ENCODE measurements at regions not wholly inside any gene's neighbourhood (a gene's known extent, or its start where the extent isn't known, plus 50 kb on each side); places are given as distances from the start of the nearest gene placed in this dataset.

DNA sequence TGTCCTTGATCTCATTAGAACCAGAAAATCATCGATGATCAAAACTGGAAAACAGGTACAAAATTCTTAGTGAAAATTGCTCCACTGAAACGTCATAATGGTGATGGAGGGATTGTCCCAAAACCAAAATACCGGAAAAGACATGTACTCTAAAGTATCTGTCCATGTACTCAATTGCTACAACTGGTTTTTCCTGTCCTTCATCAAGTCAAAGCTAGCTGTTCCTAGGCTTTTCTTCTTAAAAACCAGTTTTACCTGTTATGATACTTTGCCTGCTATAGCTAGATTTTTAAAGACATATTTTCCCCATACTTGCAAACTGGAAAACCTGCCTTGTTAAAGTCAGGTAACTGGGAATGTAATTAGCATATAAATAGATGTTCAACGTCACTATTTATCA lies 50.5 kb upstream of the LRRC1 start:
- peaks cover 20% of the 10 kb centered on the region for H3F3A ChIP-seq (ENCODE audit: insufficient read depth, low read depth)
- no peak overlapping the region for H3K4me3 ChIP-seq
- BruUV-seq (replicated peaks) = no TSS peak
- H3K79me2 ChIP-seq (ENCODE audit: low read depth) = no peaks in the 10 kb centered on the region
- H4K20me1 ChIP-seq (ENCODE audit: insufficient read depth) = no peaks in the 10 kb centered on the region
- H3K4me2 ChIP-seq = peak overlapping the region; percentile 48
- H3K9me3 ChIP-seq (ENCODE audit: insufficient read depth, low read depth) = no peaks in the 10 kb centered on the region
- peak overlapping the region; percentile 63 for H3K27ac ChIP-seq
- ChIA-PET CTCF (interaction anchor here (0.7 kb wide), 2 partner anchors 9 to 211 kb away, joined by 3 to 5 read pairs; no protein-coding TSS in a partner anchor), POLR2A (ENCODE audit: unreplicated experiment) (interaction anchor here (0.6 to 0.7 kb wide), 2 partner anchors 10 to 231 kb away, joined by 3 to 7 read pairs; no protein-coding TSS in a partner anchor)
- no peaks in the 10 kb centered on the region for H3K36me3 ChIP-seq (ENCODE audit: low read depth)
- no peaks in the 10 kb centered on the region for H3K27me3 ChIP-seq (ENCODE audit: insufficient read depth, low read depth)
- H2AFZ ChIP-seq = no peak overlapping the region
- intact Hi-C loops (cut with micrococcal nuclease; ENCODE audit: unreplicated experiment) = loop anchor here (1.0 kb wide), 1 partner anchor 183 kb away; no protein-coding TSS in a partner anchor
- DNase-seq = peak in 1 of 2 experiments; percentile 95
- H3K9me2 ChIP-seq (ENCODE audit: insufficient read depth) = no peaks in the 10 kb centered on the region
- H3K4me1 ChIP-seq (replicated peaks; ENCODE audit: insufficient read depth) = peaks cover 36% of the 10 kb centered on the region
- TF ChIP-seq, protein P1, sequence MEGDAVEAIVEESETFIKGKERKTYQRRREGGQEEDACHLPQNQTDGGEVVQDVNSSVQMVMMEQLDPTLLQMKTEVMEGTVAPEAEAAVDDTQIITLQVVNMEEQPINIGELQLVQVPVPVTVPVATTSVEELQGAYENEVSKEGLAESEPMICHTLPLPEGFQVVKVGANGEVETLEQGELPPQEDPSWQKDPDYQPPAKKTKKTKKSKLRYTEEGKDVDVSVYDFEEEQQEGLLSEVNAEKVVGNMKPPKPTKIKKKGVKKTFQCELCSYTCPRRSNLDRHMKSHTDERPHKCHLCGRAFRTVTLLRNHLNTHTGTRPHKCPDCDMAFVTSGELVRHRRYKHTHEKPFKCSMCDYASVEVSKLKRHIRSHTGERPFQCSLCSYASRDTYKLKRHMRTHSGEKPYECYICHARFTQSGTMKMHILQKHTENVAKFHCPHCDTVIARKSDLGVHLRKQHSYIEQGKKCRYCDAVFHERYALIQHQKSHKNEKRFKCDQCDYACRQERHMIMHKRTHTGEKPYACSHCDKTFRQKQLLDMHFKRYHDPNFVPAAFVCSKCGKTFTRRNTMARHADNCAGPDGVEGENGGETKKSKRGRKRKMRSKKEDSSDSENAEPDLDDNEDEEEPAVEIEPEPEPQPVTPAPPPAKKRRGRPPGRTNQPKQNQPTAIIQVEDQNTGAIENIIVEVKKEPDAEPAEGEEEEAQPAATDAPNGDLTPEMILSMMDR (conservative IDR thresholded peaks at IDR 0.05) = no peak

DNA sequence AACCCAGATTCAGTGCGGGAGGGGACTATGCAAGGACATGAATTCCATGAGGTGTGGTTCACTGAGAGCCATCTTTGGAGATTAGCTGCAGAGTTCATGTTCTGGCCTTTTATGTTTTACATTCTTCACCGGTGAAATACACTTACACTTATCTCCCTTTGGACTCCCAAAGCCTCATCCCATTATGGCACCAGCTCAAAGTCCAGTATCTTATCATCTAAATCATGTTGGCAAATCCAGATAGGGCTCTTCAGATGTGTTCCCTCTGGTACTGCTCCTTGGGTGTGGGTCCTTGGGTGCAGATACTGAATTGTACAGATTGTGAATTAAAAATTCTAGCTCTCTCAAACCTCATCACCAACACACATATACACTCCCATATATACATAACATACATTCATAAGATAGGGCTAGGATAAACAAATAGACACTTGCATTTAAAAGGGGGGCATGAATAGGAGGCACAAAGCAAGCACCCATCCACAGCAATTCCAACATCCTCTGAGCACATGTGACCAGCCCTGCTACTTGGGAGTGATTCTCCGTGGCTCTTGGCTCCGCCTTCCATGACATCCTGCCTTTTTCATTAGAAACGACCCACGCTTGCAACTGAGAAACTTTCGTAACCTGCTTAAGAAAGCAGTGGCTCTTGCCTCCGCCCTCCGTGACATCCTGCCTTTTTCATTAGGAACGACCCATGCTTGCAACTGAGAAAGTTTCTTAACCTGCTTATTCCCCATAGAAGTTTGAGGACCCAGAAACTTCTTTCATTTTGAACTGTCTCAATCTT lies 53.6 kb upstream of the LRRC1 start:
- Histone ChIP-seq H3K36me3 (ENCODE audit: low read depth) (no peaks in the 10 kb centered on the region), H4K20me1 (ENCODE audit: insufficient read depth) (no peaks in the 10 kb centered on the region), H3K79me2 (ENCODE audit: low read depth) (no peaks in the 10 kb centered on the region), H3K9me2 (ENCODE audit: insufficient read depth) (no peaks in the 10 kb centered on the region), H3K9me3 (ENCODE audit: insufficient read depth, low read depth) (no peaks in the 10 kb centered on the region), H3F3A (ENCODE audit: insufficient read depth, low read depth) (peaks cover 14% of the 10 kb centered on the region), H3K4me1 (replicated peaks; ENCODE audit: insufficient read depth) (peaks cover 28% of the 10 kb centered on the region), H3K27ac (no peak overlapping the region), H3K27me3 (ENCODE audit: insufficient read depth, low read depth) (no peaks in the 10 kb centered on the region), H3K4me2 (no peak overlapping the region), H2AFZ (no peak overlapping the region), H3K4me3 (no peak overlapping the region)
- ChIA-PET POLR2A (ENCODE audit: unreplicated experiment) (interaction anchor here (0.6 kb wide), 1 partner anchor 109 kb away, joined by 3 read pairs; no protein-coding TSS in a partner anchor), CTCF (no interaction called here)
- DNase-seq = no peak
- intact Hi-C loops (cut with micrococcal nuclease; ENCODE audit: unreplicated experiment) = no loop called here
- TF ChIP-seq, protein P1 (conservative IDR thresholded peaks at IDR 0.05) = no peak
- no peak for TF ChIP-seq EZH2 (IDR thresholded peaks at IDR 0.05; ENCODE audit: low read depth)
- BruUV-seq (replicated peaks) = no TSS peak

DNA sequence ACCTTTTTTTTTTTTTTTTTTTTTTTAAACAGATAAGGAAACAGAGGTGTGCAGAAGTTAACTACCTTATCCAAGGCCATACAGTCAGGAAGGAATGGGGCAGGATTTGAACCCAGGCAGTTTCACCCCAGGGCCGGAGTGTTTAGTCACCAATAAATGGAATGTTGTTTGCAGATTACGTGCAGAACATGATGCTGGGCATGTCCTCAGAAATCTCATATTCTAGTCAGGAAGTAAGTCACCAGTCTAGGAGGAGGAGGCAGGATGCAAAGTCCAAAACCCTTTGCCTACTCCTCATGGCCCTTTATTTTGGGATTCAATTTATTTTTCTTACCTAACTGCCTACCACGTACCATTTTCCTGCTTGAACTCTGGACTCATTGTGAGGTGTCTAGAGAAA lies 57.1 kb upstream of the LRRC1 start:
- TF ChIP-seq EZH2 (IDR thresholded peaks at IDR 0.05; ENCODE audit: low read depth) = no peak
- TF ChIP-seq, protein P1 (conservative IDR thresholded peaks at IDR 0.05) = no peak
- H3K4me2 ChIP-seq = no peak overlapping the region
- no peak for DNase-seq
- no peak overlapping the region for H3K27ac ChIP-seq
- H2AFZ ChIP-seq = no peak overlapping the region
- peaks cover 8% of the 10 kb centered on the region; the same call in 1 of the 2 replicates for H3K9me3 ChIP-seq (ENCODE audit: insufficient read depth, low read depth)
- no peaks in the 10 kb centered on the region for H3K27me3 ChIP-seq (ENCODE audit: insufficient read depth, low read depth)
- peaks cover 24% of the 10 kb centered on the region for H3F3A ChIP-seq (ENCODE audit: insufficient read depth, low read depth)
- H3K4me1 ChIP-seq (replicated peaks; ENCODE audit: insufficient read depth) = peaks cover 32% of the 10 kb centered on the region
- intact Hi-C loops (cut with micrococcal nuclease; ENCODE audit: unreplicated experiment) = no loop called here
- no TSS peak for BruUV-seq (replicated peaks)
- H3K36me3 ChIP-seq (ENCODE audit: low read depth) = no peaks in the 10 kb centered on the region
- POLR2A ChIA-PET (ENCODE audit: unreplicated experiment) = no interaction called here
- H3K4me3 ChIP-seq = no peak overlapping the region
- H4K20me1 ChIP-seq (ENCODE audit: insufficient read depth) = no peaks in the 10 kb centered on the region
- CTCF ChIA-PET = no interaction called here
- no peaks in the 10 kb centered on the region for H3K9me2 ChIP-seq (ENCODE audit: insufficient read depth)
- H3K79me2 ChIP-seq (ENCODE audit: low read depth) = no peaks in the 10 kb centered on the region
